GM12875 (cell line): ENCODE measurements at regions not wholly inside any gene's neighbourhood (a gene's known extent, or its start where the extent isn't known, plus 50 kb on each side); places are given as distances from the start of the nearest gene placed in this dataset.

Experiments
- H3K4me3 ChIP-seq: one replicate; pipeline ENCODE4 v1.5.1; 2011; ENCODE audit warnings: low read depth, low read length, control low read depth
- TF ChIP-seq, protein P1 (sequence below): IDR thresholded peaks from 2 replicates; pipeline ENCODE4 v1.5.1; 2011; ENCODE audit warnings: low read depth, mild to moderate bottlenecking, control low read depth, inconsistent platforms, low read length, moderate library complexity, borderline replicate concordance; ENCODE audit not compliant: insufficient read depth

DNA sequence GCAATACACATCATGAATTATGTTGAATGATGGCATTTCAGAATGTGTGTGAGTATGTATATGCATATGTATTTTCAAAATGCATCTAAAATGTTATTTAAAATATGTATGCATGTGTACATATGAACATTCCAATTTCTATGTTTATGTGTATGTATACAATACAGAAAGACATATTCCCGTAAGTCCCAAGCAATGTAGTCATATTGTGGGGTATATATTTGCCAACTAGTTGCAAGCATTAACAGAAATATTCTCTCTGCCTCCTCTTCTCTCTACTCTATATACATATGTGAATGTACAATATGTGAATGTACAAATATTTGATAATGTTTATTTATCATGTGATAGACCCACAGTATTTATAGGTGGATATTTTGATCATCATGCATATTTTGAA is 345.8 kb upstream of the ZEB2 start:
- TF ChIP-seq, protein P1, sequence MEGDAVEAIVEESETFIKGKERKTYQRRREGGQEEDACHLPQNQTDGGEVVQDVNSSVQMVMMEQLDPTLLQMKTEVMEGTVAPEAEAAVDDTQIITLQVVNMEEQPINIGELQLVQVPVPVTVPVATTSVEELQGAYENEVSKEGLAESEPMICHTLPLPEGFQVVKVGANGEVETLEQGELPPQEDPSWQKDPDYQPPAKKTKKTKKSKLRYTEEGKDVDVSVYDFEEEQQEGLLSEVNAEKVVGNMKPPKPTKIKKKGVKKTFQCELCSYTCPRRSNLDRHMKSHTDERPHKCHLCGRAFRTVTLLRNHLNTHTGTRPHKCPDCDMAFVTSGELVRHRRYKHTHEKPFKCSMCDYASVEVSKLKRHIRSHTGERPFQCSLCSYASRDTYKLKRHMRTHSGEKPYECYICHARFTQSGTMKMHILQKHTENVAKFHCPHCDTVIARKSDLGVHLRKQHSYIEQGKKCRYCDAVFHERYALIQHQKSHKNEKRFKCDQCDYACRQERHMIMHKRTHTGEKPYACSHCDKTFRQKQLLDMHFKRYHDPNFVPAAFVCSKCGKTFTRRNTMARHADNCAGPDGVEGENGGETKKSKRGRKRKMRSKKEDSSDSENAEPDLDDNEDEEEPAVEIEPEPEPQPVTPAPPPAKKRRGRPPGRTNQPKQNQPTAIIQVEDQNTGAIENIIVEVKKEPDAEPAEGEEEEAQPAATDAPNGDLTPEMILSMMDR = no peak
- H3K4me3 ChIP-seq = no peak overlapping the region

DNA sequence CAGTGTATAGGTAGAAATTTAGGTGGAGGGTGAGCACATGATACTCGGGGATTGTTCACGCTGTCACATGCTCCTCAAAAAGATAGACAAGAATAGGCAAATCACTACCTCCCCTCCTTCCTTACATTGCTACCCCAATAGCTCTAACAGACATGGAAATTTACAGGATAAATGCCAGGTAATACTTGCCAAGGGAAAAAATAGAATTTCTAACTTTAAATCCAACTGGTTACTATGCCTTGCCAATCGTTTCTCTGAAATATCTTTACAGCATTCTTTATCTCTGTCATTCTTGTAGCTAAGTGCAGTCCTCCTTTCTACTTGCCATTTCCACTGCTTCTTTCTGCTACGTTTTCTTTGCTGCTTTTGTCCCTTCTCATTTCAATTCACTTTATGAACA is 339.8 kb upstream of the ZEB2 start:
- H3K4me3 ChIP-seq = no peak overlapping the region
- TF ChIP-seq, protein P1 = no peak

DNA sequence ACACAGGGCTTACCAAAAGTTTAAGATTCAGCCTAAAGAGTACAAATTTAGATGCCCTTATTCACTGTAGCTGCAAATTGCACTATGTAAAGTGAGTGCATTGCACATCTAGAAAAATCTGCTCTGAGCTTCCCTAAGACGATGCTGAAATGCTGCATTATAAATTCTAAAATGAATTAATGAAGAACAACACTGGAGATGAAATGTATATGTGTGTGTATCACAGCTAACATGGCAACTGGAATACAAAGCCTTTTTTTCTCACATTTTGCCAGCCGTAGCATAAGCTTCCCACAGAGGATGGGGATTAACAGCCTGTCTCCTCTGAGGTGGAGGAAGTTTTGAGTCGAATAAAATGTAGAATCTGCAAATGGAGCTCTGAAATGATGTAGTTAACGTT is 338.3 kb upstream of the ZEB2 start:
- TF ChIP-seq, protein P1 = no peak
- H3K4me3 ChIP-seq = no peak overlapping the region

DNA sequence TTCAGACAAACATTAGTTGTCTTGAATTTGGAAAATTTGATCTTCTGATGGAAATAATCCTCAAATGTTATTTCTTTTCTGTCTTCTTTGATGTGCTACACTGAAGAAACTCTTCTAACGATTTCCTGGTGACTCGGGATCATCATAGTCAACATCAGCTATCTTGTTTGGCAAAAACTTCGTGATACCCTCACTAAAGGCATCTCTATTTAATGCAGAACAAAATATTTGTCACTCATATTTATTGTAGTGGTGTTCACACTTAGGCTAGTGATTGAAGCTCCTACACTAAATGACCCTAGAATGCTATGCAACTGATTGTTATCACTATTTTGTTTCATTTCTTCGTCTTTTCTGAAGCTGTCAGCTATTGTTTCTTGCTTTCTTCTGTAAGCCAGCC is 334.7 kb upstream of the ZEB2 start:
- TF ChIP-seq, protein P1 = no peak
- H3K4me3 ChIP-seq = no peak overlapping the region

DNA sequence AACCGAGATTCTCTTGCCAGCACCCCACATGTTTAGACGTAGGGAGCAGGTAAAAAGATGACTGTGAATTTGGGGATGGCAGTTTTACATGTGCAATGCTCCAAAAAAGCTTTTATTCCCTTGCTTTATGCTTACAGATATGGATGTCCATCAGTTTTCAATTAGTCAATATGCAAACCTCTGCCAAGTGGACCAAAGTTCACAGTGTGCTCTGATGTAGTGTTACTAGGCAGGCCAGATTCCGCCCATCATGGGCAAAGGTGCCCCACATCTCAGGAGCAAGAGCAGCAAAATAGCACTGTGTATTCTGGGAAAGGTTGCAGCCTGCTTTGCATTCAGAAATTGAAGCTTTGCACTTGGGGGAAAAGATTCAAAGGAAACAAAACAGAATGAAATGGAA is 329.7 kb upstream of the ZEB2 start:
- TF ChIP-seq, protein P1 = no peak
- no peak overlapping the region for H3K4me3 ChIP-seq

DNA sequence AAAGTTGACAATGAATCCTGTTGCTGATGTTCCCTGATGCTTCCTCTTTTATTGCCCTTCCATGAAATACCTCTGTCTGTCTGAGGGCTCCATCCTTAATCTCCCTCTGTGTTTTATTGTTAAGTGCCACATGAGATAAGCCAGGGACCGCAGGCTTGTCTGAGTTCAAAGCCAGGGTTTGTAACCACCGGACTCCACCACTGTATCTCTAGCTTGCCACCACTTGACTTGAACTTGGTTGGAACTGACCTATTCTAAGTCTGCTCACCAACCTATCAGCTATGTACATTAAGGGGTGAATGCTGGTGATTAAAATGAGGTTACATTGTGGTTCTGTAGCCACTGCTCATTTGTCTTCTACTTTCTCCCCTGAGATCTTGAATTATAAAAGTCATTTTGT is 328.5 kb upstream of the ZEB2 start:
- TF ChIP-seq, protein P1 = no peak
- H3K4me3 ChIP-seq = no peak overlapping the region

DNA sequence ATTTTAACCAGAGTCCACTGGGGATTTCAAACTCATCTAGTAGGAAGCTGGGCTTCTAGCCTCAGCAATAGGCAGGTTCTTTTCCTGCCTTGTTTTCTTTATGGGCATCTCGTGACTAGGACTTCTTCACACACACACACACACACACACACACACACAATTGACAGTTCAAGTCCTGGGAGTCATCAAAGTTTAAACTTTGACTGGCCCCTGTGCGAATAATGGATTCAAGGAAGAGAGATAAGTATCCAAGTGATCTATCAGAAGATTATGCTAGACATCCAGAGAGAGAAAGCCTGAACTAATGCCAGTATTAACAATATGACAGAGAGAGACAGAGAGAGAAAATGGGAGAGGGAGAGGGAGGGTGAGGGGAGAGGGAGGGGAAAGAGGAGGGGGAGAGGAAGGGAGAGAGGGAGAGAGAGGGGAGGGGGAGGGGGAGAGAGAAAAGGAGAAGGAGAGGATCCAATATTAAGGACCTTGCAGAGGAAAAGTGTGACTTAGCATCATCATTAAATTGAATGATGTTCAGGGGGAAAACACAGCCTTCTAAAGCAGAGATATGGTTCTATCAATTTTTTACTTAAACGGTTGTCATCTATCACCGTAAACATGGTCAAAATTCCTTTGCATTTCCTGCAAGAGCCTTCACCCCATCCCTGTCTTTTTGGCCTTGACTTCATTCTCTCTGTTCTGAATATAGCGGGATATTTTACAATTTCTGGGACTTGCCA is 327.6 kb upstream of the ZEB2 start:
- TF ChIP-seq, protein P1 = no peak
- H3K4me3 ChIP-seq = no peak overlapping the region
